ENCODE measurements at regions not wholly inside any gene's neighbourhood (a gene's known extent, or its start where the extent isn't known, plus 50 kb on each side); places are given as distances from the start of the nearest gene placed in this dataset.

DNA sequence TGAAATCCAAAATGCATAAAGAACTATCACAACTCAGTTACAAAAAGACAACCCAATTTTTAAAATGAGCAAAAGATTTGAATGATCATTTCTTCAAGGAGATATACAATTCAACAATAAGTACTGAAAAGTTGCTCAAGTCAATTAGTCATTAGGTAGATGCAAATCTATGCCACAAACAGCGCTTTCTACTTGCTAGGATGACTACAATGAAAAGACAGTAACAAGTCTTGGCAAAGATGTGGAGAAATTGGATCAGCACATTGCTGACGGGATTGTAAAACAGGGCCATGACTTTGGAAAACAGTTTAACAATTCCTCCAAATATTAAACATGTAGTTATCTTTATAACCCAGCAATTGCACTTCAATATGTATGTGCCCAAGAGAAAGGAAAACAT, 166.3 kb upstream of the MC4R start:
- TF ChIP-seq PPARA (CRISPR knock-in tag; IDR thresholded peaks at IDR 0.05; ENCODE audit: borderline replicate concordance) (no peak), RARB (CRISPR knock-in tag; IDR thresholded peaks at IDR 0.05) (no peak), ZNF565 (CRISPR knock-in tag; conservative IDR thresholded peaks at IDR 0.05; ENCODE audit: low read depth) (no peak), GLIS3 (CRISPR knock-in tag; IDR thresholded peaks at IDR 0.05) (no peak), POU6F1 (CRISPR knock-in tag; IDR thresholded peaks at IDR 0.05; ENCODE audit: borderline replicate concordance, low read depth) (no peak), ARNTL (CRISPR knock-in tag; IDR thresholded peaks at IDR 0.05; ENCODE audit: borderline replicate concordance, low read depth) (no peak), PATZ1 (CRISPR knock-in tag; IDR thresholded peaks at IDR 0.05; ENCODE audit: borderline replicate concordance) (no peak), ZFP30 (CRISPR knock-in tag; IDR thresholded peaks at IDR 0.05) (no peak), ISL1 (CRISPR knock-in tag; IDR thresholded peaks at IDR 0.05) (no peak), ZNF8 (CRISPR knock-in tag; IDR thresholded peaks at IDR 0.05) (no peak)
- TF ChIP-seq, protein P1, sequence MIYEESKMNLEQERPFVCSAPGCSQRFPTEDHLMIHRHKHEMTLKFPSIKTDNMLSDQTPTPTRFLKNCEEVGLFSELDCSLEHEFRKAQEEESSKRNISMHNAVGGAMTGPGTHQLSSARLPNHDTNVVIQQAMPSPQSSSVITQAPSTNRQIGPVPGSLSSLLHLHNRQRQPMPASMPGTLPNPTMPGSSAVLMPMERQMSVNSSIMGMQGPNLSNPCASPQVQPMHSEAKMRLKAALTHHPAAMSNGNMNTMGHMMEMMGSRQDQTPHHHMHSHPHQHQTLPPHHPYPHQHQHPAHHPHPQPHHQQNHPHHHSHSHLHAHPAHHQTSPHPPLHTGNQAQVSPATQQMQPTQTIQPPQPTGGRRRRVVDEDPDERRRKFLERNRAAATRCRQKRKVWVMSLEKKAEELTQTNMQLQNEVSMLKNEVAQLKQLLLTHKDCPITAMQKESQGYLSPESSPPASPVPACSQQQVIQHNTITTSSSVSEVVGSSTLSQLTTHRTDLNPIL (CRISPR knock-in tag; IDR thresholded peaks at IDR 0.05; ENCODE audit: low read depth): no peak
- TF ChIP-seq, protein P2, sequence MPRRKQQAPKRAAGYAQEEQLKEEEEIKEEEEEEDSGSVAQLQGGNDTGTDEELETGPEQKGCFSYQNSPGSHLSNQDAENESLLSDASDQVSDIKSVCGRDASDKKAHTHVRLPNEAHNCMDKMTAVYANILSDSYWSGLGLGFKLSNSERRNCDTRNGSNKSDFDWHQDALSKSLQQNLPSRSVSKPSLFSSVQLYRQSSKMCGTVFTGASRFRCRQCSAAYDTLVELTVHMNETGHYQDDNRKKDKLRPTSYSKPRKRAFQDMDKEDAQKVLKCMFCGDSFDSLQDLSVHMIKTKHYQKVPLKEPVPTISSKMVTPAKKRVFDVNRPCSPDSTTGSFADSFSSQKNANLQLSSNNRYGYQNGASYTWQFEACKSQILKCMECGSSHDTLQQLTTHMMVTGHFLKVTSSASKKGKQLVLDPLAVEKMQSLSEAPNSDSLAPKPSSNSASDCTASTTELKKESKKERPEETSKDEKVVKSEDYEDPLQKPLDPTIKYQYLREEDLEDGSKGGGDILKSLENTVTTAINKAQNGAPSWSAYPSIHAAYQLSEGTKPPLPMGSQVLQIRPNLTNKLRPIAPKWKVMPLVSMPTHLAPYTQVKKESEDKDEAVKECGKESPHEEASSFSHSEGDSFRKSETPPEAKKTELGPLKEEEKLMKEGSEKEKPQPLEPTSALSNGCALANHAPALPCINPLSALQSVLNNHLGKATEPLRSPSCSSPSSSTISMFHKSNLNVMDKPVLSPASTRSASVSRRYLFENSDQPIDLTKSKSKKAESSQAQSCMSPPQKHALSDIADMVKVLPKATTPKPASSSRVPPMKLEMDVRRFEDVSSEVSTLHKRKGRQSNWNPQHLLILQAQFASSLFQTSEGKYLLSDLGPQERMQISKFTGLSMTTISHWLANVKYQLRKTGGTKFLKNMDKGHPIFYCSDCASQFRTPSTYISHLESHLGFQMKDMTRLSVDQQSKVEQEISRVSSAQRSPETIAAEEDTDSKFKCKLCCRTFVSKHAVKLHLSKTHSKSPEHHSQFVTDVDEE (CRISPR knock-in tag; IDR thresholded peaks at IDR 0.05): no peak
- no peak for ATAC-seq

DNA sequence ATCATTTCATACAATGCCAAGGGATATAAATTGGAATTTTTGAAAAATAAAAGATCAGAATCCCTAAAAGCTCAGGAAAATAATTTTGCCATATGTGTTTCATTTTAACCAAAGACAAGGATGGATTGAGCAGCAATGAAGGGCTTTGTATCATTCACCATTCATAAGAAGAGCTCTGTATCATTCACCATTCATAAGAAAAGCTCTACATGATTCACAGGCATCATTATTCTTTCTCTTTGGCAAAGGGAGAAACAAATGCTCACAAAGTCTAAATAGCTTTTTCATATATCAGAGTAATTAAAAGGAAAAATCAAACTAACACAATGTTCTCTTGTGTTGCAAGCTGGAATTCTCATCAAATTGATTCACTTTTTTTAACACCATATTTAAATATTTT, 169.1 kb upstream of the MC4R start:
- TF ChIP-seq PATZ1 (CRISPR knock-in tag; IDR thresholded peaks at IDR 0.05; ENCODE audit: borderline replicate concordance) (no peak), GLIS3 (CRISPR knock-in tag; IDR thresholded peaks at IDR 0.05) (no peak)
- ATAC-seq: no peak

GRCh38 chr18:60543646-60544045, 171.1 kb upstream of the MC4R start:
- no peak for ATAC-seq
- TF ChIP-seq ZNF565 (CRISPR knock-in tag; conservative IDR thresholded peaks at IDR 0.05; ENCODE audit: low read depth) (no peak), ZC3H10 (CRISPR knock-in tag; IDR thresholded peaks at IDR 0.05) (no peak), ZNF70 (CRISPR knock-in tag; IDR thresholded peaks at IDR 0.05) (no peak), SNAI2 (CRISPR knock-in tag; IDR thresholded peaks at IDR 0.05) (no peak), ISL1 (CRISPR knock-in tag; IDR thresholded peaks at IDR 0.05) (no peak)

DNA sequence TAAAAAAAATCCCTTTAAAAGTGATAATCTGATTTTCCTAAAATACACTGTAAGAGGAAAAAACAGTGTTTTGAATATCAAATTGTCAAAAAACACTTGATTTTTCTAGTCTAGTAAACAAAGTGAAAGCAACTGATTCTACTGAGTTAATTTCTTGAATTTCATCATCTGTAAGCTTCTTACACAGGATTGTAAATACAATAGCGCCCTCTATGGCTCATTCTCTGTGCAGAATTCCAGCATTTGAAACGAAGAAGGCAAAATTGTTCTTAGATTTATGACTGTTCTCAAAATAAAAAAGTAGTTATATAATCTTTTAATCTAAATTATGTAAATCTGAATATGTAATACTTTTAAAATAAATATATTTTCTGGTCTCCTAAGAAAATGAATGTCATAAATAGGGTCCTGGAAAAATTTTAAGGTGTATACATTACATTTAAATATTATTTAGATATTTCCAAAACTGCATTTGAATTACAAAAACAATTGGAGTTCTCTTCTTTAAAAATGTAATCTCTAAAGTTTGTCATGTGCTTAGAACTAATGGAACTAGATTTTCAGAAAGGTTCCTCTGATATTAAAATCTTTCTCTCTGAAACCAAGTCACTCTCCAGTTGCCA, 176.9 kb upstream of the MC4R start:
- peak; percentile 69 for ATAC-seq
- TF ChIP-seq ZNF8 (CRISPR knock-in tag; IDR thresholded peaks at IDR 0.05): no peak
- no peak for TF ChIP-seq ZFP3 (CRISPR knock-in tag; IDR thresholded peaks at IDR 0.05)
- no peak for TF ChIP-seq TCF4 (CRISPR knock-in tag; IDR thresholded peaks at IDR 0.05; ENCODE audit: borderline replicate concordance)
- no peak for TF ChIP-seq ESRRG (CRISPR knock-in tag; IDR thresholded peaks at IDR 0.05)
- no peak for TF ChIP-seq POU6F1 (CRISPR knock-in tag; IDR thresholded peaks at IDR 0.05; ENCODE audit: borderline replicate concordance, low read depth)
- no peak for TF ChIP-seq ZC3H10 (CRISPR knock-in tag; IDR thresholded peaks at IDR 0.05)
- TF ChIP-seq, protein P2 (CRISPR knock-in tag; IDR thresholded peaks at IDR 0.05): no peak
- TF ChIP-seq SNAI2 (CRISPR knock-in tag; IDR thresholded peaks at IDR 0.05): no peak
- TF ChIP-seq, protein P1 (CRISPR knock-in tag; IDR thresholded peaks at IDR 0.05; ENCODE audit: low read depth): no peak
- TF ChIP-seq ISL1 (CRISPR knock-in tag; IDR thresholded peaks at IDR 0.05): no peak
- TF ChIP-seq ZNF70 (CRISPR knock-in tag; IDR thresholded peaks at IDR 0.05): no peak
- TF ChIP-seq BACH2 (CRISPR knock-in tag; IDR thresholded peaks at IDR 0.05; ENCODE audit: borderline replicate concordance): no peak

Measured in SK-N-SH treated with all-trans-retinoic acid at 6 μM for 48 hours (cell line).